Gastroesophageal sphincter (tissue), 3 donors: ENCODE measurements at regions not wholly inside any gene's neighbourhood (a gene's known extent, or its start where the extent isn't known, plus 50 kb on each side); places are given as distances from the start of the nearest gene placed in this dataset.
"Not testable (repeated sequence)": the region's sequence is repeated elsewhere in the genome, so short reads cannot be mapped to it uniquely, and the experiment has no call there.

ENCODE experiments used
- EP300 ChIP-seq: sonication (generic); formaldehyde crosslinking; IDR thresholded peaks from one replicate; pipeline ENCODE4 v1.6.1; 2017; ENCODE audit warnings: antibody characterized with exemption, mild to moderate bottlenecking
- POLR2A ChIP-seq, 2 donors: fragments of 450-650 bp; IDR thresholded peaks; one replicate each; pipeline ENCODE4 v1.6.1; 2017; ENCODE audit warnings: antibody characterized with exemption in 2 of 2, mild to moderate bottlenecking in 2 of 2, moderate library complexity in 1 of 2
- POLR2AphosphoS5 ChIP-seq: sonication (generic); formaldehyde crosslinking; IDR thresholded peaks from one replicate; pipeline ENCODE4 v1.6.1; 2017; ENCODE audit warnings: antibody characterized with exemption
- TF ChIP-seq, protein P1 (sequence below), 4 experiments: fragments of 200-600 bp in 2 of 4; fragments of 450-650 bp in 2 of 4; sonication (generic) in 1 of 4; IDR thresholded peaks; one replicate each; pipeline ENCODE4 v1.5.1; 2017 to 2019; ENCODE audit warnings: antibody characterized with exemption in 4 of 4, mild to moderate bottlenecking in 2 of 4, moderate library complexity in 2 of 4

DNA sequence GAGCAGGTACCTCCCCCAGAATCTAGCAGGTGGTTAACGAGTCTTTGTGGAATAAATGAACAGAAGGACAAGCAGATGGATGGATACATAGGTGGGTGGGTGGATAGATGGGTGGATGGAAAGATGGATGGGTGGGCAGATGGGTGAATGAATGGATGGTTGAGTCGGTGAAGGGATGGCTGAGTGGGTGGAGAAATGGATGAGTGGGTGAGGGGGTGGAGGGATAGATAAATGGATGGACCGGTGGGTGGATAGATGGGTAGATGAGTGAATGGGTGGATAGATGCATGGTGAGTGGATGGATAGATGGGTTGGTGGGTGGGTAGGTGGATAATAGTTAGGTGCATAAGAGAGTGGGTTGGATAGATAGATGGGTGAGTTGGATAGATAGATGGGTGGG is 99.7 kb upstream of the FRG2C start:
- TF ChIP-seq, protein P1, sequence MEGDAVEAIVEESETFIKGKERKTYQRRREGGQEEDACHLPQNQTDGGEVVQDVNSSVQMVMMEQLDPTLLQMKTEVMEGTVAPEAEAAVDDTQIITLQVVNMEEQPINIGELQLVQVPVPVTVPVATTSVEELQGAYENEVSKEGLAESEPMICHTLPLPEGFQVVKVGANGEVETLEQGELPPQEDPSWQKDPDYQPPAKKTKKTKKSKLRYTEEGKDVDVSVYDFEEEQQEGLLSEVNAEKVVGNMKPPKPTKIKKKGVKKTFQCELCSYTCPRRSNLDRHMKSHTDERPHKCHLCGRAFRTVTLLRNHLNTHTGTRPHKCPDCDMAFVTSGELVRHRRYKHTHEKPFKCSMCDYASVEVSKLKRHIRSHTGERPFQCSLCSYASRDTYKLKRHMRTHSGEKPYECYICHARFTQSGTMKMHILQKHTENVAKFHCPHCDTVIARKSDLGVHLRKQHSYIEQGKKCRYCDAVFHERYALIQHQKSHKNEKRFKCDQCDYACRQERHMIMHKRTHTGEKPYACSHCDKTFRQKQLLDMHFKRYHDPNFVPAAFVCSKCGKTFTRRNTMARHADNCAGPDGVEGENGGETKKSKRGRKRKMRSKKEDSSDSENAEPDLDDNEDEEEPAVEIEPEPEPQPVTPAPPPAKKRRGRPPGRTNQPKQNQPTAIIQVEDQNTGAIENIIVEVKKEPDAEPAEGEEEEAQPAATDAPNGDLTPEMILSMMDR (IDR thresholded peaks at IDR 0.05), result not testable (repeated sequence)
- TF ChIP-seq POLR2A (IDR thresholded peaks at IDR 0.05); POLR2AphosphoS5; EP300: not testable (repeated sequence)
